Activated T-cell treated with anti-CD3 and anti-CD28 coated beads, Interleukin-2, amount 50 U/mL, for 1 hour (primary cell): ENCODE measurements at regions not wholly inside any gene's neighbourhood (a gene's known extent, or its start where the extent isn't known, plus 50 kb on each side); places are given as distances from the start of the nearest gene placed in this dataset.
"Not testable (repeated sequence)": the region's sequence is repeated elsewhere in the genome, so short reads cannot be mapped to it uniquely, and the experiment has no call there.

Experiments
- DNase-seq: peaks from one replicate; pipeline ENCODE4 v3.0.0-alpha.2; 2020

GRCh38 chr10:27341001-27341400 is 100.4 kb upstream of the ACBD5 start:
- DNase-seq, result no peak

- not testable (repeated sequence) for DNase-seq
Measured at GRCh38 chr10:27335246-27335645, 94.6 kb upstream of the ACBD5 start.

GRCh38 chr10:27330074-27330473 is 89.5 kb upstream of the ACBD5 start:
- DNase-seq, result no peak

- DNase-seq, result no peak
Measured at GRCh38 chr10:27328946-27329345, 88.3 kb upstream of the ACBD5 start.

- DNase-seq, result not testable (repeated sequence)
Measured at GRCh38 chr10:27326748-27327147, 86.2 kb upstream of the ACBD5 start.

- no peak for DNase-seq
Measured at GRCh38 chr10:27319752-27320431, 79.3 kb upstream of the ACBD5 start.

- DNase-seq, result not testable (repeated sequence)
Measured at GRCh38 chr10:27319139-27319538, 78.5 kb upstream of the ACBD5 start.

- not testable (repeated sequence) for DNase-seq
Measured at GRCh38 chr10:27315082-27315481, 74.5 kb upstream of the ACBD5 start.

GRCh38 chr10:27313586-27313985 is 73.0 kb upstream of the ACBD5 start:
- not testable (repeated sequence) for DNase-seq

- no peak for DNase-seq
Measured at GRCh38 chr10:27312854-27313253, 72.3 kb upstream of the ACBD5 start.

GRCh38 chr10:27311809-27312208 is 71.2 kb upstream of the ACBD5 start:
- DNase-seq, result not testable (repeated sequence)

- DNase-seq, result not testable (repeated sequence)
Measured at GRCh38 chr10:27298522-27298850, 57.9 kb upstream of the ACBD5 start.

GRCh38 chr10:27297844-27298521 is 57.4 kb upstream of the ACBD5 start:
- no peak for DNase-seq

- not testable (repeated sequence) for DNase-seq
Measured at GRCh38 chr10:27296285-27296684, 55.7 kb upstream of the ACBD5 start.

GRCh38 chr10:27291253-27291895 is 50.8 kb upstream of the ACBD5 start:
- DNase-seq, result not testable (repeated sequence)
